ENCODE measurements at regions not wholly inside any gene's neighbourhood (a gene's known extent, or its start where the extent isn't known, plus 50 kb on each side); places are given as distances from the start of the nearest gene placed in this dataset.

GRCh38 chr5:167440846-167441245 is 850.6 kb upstream of the WWC1 start:
- Histone ChIP-seq H3K4me1 (no peaks in the 10 kb centered on the region), H3K27me3 (no peaks in the 10 kb centered on the region), H3K9me3 (no peaks in the 10 kb centered on the region), H3K27ac (no peak overlapping the region), H3K4me3 (no peak overlapping the region), H3K36me3 (no peaks in the 10 kb centered on the region)
- TF ChIP-seq CTCF (IDR thresholded peaks at IDR 0.05), result no peak
- no peak for DNase-seq (ENCODE audit: low spot score)

GRCh38 chr5:167442922-167443321 is 848.5 kb upstream of the WWC1 start:
- H3K4me1 ChIP-seq, result no peaks in the 10 kb centered on the region
- H3K9me3 ChIP-seq, result no peaks in the 10 kb centered on the region
- H3K4me3 ChIP-seq, result no peak overlapping the region
- H3K27ac ChIP-seq, result no peak overlapping the region
- no peaks in the 10 kb centered on the region for H3K36me3 ChIP-seq
- H3K27me3 ChIP-seq, result no peaks in the 10 kb centered on the region
- no peak for DNase-seq (ENCODE audit: low spot score)
- no peak for TF ChIP-seq CTCF (IDR thresholded peaks at IDR 0.05)

- DNase-seq (ENCODE audit: low spot score), result no peak
- Histone ChIP-seq H3K4me3 (no peak overlapping the region), H3K27me3 (no peaks in the 10 kb centered on the region), H3K9me3 (no peaks in the 10 kb centered on the region), H3K27ac (no peak overlapping the region), H3K36me3 (no peaks in the 10 kb centered on the region), H3K4me1 (no peaks in the 10 kb centered on the region)
- TF ChIP-seq CTCF (IDR thresholded peaks at IDR 0.05), result no peak
Measured at GRCh38 chr5:167447466-167448375, 843.7 kb upstream of the WWC1 start.

GRCh38 chr5:167448376-167448775 is 843.1 kb upstream of the WWC1 start:
- TF ChIP-seq CTCF (IDR thresholded peaks at IDR 0.05), result no peak
- Histone ChIP-seq H3K27me3 (no peaks in the 10 kb centered on the region), H3K4me1 (no peaks in the 10 kb centered on the region), H3K9me3 (no peaks in the 10 kb centered on the region), H3K27ac (no peak overlapping the region), H3K36me3 (no peaks in the 10 kb centered on the region), H3K4me3 (no peak overlapping the region)
- no peak for DNase-seq (ENCODE audit: low spot score)

GRCh38 chr5:167451076-167451475 is 840.4 kb upstream of the WWC1 start:
- H3K36me3 ChIP-seq, result no peaks in the 10 kb centered on the region
- no peak overlapping the region for H3K4me3 ChIP-seq
- no peak for DNase-seq (ENCODE audit: low spot score)
- H3K27me3 ChIP-seq, result no peaks in the 10 kb centered on the region
- H3K27ac ChIP-seq, result no peak overlapping the region
- TF ChIP-seq CTCF (IDR thresholded peaks at IDR 0.05), result no peak
- no peaks in the 10 kb centered on the region for H3K4me1 ChIP-seq
- no peaks in the 10 kb centered on the region for H3K9me3 ChIP-seq

GRCh38 chr5:167452136-167452535 is 839.3 kb upstream of the WWC1 start:
- no peaks in the 10 kb centered on the region for H3K9me3 ChIP-seq
- TF ChIP-seq CTCF (IDR thresholded peaks at IDR 0.05), result no peak
- H3K27ac ChIP-seq, result no peak overlapping the region
- no peak for DNase-seq (ENCODE audit: low spot score)
- no peaks in the 10 kb centered on the region for H3K36me3 ChIP-seq
- no peaks in the 10 kb centered on the region for H3K4me1 ChIP-seq
- no peak overlapping the region for H3K4me3 ChIP-seq
- H3K27me3 ChIP-seq, result no peaks in the 10 kb centered on the region
